ENCODE measurements at regions not wholly inside any gene's neighbourhood (a gene's known extent, or its start where the extent isn't known, plus 50 kb on each side); places are given as distances from the start of the nearest gene placed in this dataset.

DNA sequence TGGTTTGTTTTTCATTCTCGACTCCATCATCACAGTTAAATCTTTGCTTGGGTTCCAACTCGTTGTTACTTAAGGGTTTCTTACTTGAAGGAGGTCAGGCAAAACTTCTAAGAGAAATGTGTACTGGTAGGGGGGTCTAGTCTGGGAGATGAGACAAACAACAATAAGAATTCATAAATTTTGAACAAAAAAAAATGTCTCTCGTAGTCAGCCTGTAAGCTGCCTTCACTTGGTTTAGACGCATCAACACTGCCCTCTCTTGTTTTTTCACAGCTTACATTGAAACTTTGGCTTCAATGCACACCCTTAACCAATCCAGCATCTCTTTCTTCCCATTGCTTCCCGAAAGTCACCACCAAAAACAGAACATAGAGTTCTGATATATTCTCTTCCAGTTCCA, 576.4 kb upstream of the PIK3C3 start:
- TF ChIP-seq, protein P1, sequence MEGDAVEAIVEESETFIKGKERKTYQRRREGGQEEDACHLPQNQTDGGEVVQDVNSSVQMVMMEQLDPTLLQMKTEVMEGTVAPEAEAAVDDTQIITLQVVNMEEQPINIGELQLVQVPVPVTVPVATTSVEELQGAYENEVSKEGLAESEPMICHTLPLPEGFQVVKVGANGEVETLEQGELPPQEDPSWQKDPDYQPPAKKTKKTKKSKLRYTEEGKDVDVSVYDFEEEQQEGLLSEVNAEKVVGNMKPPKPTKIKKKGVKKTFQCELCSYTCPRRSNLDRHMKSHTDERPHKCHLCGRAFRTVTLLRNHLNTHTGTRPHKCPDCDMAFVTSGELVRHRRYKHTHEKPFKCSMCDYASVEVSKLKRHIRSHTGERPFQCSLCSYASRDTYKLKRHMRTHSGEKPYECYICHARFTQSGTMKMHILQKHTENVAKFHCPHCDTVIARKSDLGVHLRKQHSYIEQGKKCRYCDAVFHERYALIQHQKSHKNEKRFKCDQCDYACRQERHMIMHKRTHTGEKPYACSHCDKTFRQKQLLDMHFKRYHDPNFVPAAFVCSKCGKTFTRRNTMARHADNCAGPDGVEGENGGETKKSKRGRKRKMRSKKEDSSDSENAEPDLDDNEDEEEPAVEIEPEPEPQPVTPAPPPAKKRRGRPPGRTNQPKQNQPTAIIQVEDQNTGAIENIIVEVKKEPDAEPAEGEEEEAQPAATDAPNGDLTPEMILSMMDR (IDR thresholded peaks at IDR 0.05; ENCODE audit: low read depth, low read length, poor library complexity, severe bottlenecking) = no peak
- TF ChIP-seq EZH2phosphoT487 (IDR thresholded peaks at IDR 0.05; ENCODE audit: borderline replicate concordance, low read length) = no peak

DNA sequence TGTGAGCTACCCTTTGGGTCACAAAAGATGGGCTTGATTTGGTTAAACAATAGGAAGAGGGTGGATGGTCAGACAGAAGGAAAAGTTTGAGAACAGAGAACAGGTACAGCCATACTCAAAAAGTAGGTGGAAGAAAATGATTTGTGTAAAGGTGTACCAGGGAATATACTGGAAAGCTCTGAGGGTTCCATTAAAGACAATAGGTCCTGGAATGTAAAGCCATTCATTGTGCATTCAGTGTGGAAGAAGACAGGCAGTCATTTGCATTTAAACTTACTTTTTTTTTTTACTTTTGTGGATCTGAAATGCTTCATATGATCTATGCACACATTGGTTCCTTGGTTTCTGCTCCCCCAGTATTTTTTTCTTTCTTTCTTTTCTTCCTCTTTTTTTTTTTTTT, 581.4 kb upstream of the PIK3C3 start:
- Histone ChIP-seq H3K9me3 (ENCODE audit: control insufficient read depth, insufficient read depth, low read length) (no peaks in the 10 kb centered on the region), H4K20me1 (ENCODE audit: control insufficient read depth, insufficient read depth, low read depth, low read length) (no peaks in the 10 kb centered on the region), H3F3A (ENCODE audit: control insufficient read depth, insufficient read depth) (no peaks in the 10 kb centered on the region), H3K27ac (ENCODE audit: low read depth, low read length) (no peak overlapping the region), H3K4me2 (ENCODE audit: low read length) (no peak overlapping the region), H3K4me1 (ENCODE audit: control insufficient read depth, low read length) (no peaks in the 10 kb centered on the region), H3K9me2 (replicated peaks; ENCODE audit: control insufficient read depth, low read length) (no peaks in the 10 kb centered on the region), H3K79me2 (ENCODE audit: control insufficient read depth, low read length) (no peaks in the 10 kb centered on the region), H3K4me3 (ENCODE audit: low read length) (no peak overlapping the region), H3K27me3 (ENCODE audit: control insufficient read depth, low read length) (no peaks in the 10 kb centered on the region), H3K36me3 (ENCODE audit: control insufficient read depth, low read length) (no peaks in the 10 kb centered on the region)
- TF ChIP-seq, protein P1 (IDR thresholded peaks at IDR 0.05; ENCODE audit: low read depth, low read length, poor library complexity, severe bottlenecking) = no peak
- TF ChIP-seq EZH2phosphoT487 (IDR thresholded peaks at IDR 0.05; ENCODE audit: borderline replicate concordance, low read length) = no peak

More for the DNA sequence above, 576.4 kb upstream of the PIK3C3 start:
- Histone ChIP-seq H3K9me3 (ENCODE audit: control insufficient read depth, insufficient read depth, low read length) (no peaks in the 10 kb centered on the region), H3K9me2 (replicated peaks; ENCODE audit: control insufficient read depth, low read length) (no peaks in the 10 kb centered on the region), H3K4me2 (ENCODE audit: low read length) (no peak overlapping the region), H3F3A (ENCODE audit: control insufficient read depth, insufficient read depth) (no peaks in the 10 kb centered on the region), H3K27ac (ENCODE audit: low read depth, low read length) (no peak overlapping the region), H3K79me2 (ENCODE audit: control insufficient read depth, low read length) (no peaks in the 10 kb centered on the region), H4K20me1 (ENCODE audit: control insufficient read depth, insufficient read depth, low read depth, low read length) (no peaks in the 10 kb centered on the region), H3K4me1 (ENCODE audit: control insufficient read depth, low read length) (no peaks in the 10 kb centered on the region), H3K27me3 (ENCODE audit: control insufficient read depth, low read length) (no peaks in the 10 kb centered on the region), H3K36me3 (ENCODE audit: control insufficient read depth, low read length) (no peaks in the 10 kb centered on the region), H3K4me3 (ENCODE audit: low read length) (no peak overlapping the region)

DNA sequence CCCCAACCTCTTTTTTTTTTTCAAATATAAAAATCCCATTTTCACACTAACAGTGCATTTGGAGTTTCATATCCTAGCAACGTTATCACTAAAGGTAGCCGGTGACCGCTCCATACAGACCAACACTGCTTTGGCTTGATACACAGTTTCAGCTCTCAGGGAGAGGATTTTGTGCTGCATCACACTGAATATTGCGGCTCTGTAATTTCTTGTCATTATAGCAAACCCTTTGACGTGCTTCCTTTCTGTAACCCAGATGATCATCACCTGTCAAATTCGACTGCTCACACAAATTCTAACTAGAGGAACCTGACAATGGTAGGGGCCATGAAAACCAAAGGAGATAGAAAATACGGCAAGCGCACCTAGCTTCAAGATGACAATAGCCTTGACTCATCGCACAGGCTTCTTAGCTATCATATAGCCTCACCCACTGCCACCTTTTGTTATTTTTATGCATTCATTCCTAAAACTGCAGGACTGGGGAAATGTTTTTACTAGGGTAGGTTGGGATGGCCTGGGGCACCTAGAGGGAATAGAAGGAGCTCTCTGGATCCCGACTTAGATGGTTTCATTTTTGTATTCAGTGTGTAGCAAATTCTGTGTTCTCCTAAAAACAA, 582.9 kb upstream of the PIK3C3 start:
- H3F3A ChIP-seq (ENCODE audit: control insufficient read depth, insufficient read depth) = no peaks in the 10 kb centered on the region
- H3K4me3 ChIP-seq (ENCODE audit: low read length) = no peak overlapping the region
- no peaks in the 10 kb centered on the region for H3K79me2 ChIP-seq (ENCODE audit: control insufficient read depth, low read length)
- no peaks in the 10 kb centered on the region for H3K27me3 ChIP-seq (ENCODE audit: control insufficient read depth, low read length)
- H3K9me3 ChIP-seq (ENCODE audit: control insufficient read depth, insufficient read depth, low read length) = no peaks in the 10 kb centered on the region
- no peak overlapping the region for H3K4me2 ChIP-seq (ENCODE audit: low read length)
- H3K9me2 ChIP-seq (replicated peaks; ENCODE audit: control insufficient read depth, low read length) = no peaks in the 10 kb centered on the region
- no peaks in the 10 kb centered on the region for H4K20me1 ChIP-seq (ENCODE audit: control insufficient read depth, insufficient read depth, low read depth, low read length)
- no peaks in the 10 kb centered on the region for H3K36me3 ChIP-seq (ENCODE audit: control insufficient read depth, low read length)
- H3K4me1 ChIP-seq (ENCODE audit: control insufficient read depth, low read length) = no peaks in the 10 kb centered on the region
- TF ChIP-seq, protein P1 (IDR thresholded peaks at IDR 0.05; ENCODE audit: low read depth, low read length, poor library complexity, severe bottlenecking) = no peak
- no peak for TF ChIP-seq EZH2phosphoT487 (IDR thresholded peaks at IDR 0.05; ENCODE audit: borderline replicate concordance, low read length)
- H3K27ac ChIP-seq (ENCODE audit: low read depth, low read length) = no peak overlapping the region

Data from DOHH2 (cell line).